HG02610 (cell line): ENCODE measurements at regions not wholly inside any gene's neighbourhood (a gene's known extent, or its start where the extent isn't known, plus 50 kb on each side); places are given as distances from the start of the nearest gene placed in this dataset.

ENCODE experiments used
- ATAC-seq: cut with Tn5 transposase; IDR thresholded peaks from one replicate; pipeline ENCODE4 v1.9.1; 2021; ENCODE audit warnings: mild to moderate bottlenecking, moderate library complexity; ENCODE audit not compliant: unreplicated experiment

GRCh38 chr2:191512874-191513273, 165.1 kb upstream of the NABP1 start:
- no peak for ATAC-seq

DNA sequence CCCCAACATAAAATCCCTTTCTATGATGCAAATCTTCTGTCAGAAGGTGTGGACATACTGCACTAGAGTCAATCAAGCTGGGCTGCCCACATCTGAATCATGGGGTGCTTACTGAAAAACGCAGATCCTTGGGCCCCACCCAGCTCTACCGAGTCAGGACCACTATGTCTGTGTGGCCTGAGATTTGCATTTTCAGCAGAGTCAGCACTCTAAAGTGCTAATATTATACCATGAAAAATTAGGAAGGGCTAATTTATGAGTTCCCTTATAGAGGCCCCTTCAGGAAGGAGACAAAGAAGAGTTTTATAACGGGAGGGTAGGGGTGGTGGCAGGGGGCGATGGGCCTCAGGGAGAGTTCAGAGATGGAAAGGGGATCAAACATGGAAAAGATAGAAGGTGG, 163.3 kb upstream of the NABP1 start:
- no peak for ATAC-seq

GRCh38 chr2:191515551-191515950, 162.4 kb upstream of the NABP1 start:
- ATAC-seq: no peak

GRCh38 chr2:191516260-191516659, 161.7 kb upstream of the NABP1 start:
- ATAC-seq: no peak

- no peak for ATAC-seq
Measured at GRCh38 chr2:191521608-191522208, 156.2 kb upstream of the NABP1 start.

DNA sequence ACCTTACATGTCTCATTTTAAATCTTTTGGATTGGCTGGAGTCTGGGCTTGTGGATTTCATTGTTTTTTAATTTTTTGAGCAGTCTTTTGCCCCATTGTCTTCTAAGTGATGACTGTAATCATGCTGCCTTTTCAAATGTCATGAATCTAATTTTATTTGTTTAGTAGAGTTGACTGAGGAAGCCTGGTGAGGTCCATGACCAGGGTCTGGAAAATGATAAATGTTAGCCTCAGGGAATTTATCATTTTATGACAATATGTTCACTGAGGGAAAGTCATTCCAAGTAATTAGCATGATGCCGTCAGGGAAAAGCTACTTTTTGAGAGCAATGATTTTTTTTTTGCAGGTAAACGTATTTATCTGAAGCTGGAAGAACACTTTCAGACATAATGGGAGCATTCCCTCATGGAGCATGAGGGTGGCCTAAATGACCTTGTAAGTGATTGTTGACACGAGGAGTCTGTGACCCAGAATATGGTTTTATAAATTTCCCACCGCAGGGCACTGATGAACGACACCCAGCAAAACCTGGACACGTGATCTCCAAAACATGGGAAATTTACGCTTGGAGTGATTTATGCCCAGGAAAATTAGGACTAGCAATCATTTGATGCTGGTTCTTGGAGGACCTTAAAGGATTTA, 155.3 kb upstream of the NABP1 start:
- no peak for ATAC-seq

DNA sequence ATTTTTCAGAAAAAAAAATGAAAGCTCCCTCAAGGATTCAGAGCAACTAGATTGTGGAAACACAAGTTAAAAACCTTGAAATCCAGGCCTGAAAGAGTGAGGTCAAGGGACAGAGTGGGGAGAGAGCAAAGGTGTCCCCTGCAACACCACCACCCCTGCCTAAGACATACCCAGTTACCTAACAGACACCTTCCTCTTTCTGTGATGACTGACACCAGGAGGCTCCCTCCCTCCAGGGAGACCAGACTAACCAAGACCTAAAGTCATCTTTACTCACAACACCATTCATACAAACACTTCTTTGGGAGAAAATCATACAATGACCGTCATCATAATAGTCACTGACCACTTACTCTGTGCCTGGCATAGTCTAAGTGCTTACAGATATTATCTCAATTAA, 151.8 kb upstream of the NABP1 start:
- ATAC-seq: no peak

GRCh38 chr2:191526536-191526935, 151.4 kb upstream of the NABP1 start:
- ATAC-seq: no peak

- no peak for ATAC-seq
Measured at GRCh38 chr2:191526953-191527556, 150.9 kb upstream of the NABP1 start.

- ATAC-seq: no peak
Measured at GRCh38 chr2:191530618-191531017, 147.3 kb upstream of the NABP1 start.

- no peak for ATAC-seq
Measured at GRCh38 chr2:191533693-191534180, 144.2 kb upstream of the NABP1 start.

DNA sequence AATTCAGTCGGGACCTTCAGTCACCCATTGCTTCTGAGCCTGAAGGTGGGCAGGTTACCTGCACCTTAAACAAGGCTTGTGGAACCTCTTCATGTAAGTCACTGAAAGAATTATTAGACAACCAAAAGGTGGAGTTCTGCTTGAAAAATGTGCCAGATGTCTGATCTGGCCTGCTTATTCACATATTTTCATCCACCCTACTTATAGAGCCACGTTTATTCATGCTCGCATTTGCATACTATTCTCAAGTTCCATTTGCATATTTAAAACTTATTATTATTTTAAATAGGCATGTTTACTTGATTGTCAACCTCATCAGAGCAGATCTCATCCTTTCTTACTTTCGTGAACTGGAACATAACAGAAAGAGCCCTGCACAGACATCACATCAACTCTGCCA, 140.0 kb upstream of the NABP1 start:
- no peak for ATAC-seq

- ATAC-seq: no peak
Measured at GRCh38 chr2:191538334-191538903, 139.5 kb upstream of the NABP1 start.

GRCh38 chr2:191539068-191539467, 138.9 kb upstream of the NABP1 start:
- ATAC-seq: no peak

DNA sequence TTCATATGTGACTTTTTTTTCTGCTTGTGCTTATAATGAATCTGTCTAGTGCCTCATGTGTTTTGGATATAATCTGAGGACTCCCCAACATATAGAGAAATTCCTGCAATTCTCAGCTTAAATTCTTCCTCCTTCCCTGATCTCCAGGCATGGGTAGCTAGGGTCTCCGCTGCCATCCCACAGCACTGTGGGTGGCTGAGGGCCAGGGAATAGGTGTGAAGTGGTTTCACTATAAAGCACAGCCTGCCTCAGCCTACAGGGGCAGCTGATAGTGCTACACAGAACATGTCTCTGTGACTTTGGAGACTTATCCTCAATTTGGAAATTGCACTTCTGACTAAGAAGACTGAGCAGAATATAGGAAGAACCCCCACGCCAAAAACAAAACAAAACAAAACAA, 137.3 kb upstream of the NABP1 start:
- ATAC-seq: no peak

DNA sequence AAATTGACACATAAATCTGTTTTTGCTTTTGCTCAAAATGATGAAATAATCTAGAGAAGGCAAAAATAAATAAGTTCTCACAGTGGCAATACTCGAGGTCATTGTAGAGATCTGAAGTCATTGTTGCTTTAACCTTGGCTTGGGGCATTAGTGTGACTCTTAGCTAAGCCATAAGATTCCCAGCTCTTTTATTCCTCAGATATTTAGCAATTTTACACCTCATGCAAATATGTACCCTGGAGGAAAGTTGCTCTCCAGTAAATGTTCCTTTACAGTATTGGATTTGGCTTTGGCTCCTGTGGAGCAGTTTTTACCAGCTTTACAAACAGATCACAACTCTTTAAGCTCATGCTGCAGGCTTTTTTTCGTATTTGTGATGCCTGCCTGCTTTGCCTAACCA, 134.2 kb upstream of the NABP1 start:
- ATAC-seq: no peak

- no peak for ATAC-seq
Measured at GRCh38 chr2:191544461-191545062, 133.4 kb upstream of the NABP1 start.

DNA sequence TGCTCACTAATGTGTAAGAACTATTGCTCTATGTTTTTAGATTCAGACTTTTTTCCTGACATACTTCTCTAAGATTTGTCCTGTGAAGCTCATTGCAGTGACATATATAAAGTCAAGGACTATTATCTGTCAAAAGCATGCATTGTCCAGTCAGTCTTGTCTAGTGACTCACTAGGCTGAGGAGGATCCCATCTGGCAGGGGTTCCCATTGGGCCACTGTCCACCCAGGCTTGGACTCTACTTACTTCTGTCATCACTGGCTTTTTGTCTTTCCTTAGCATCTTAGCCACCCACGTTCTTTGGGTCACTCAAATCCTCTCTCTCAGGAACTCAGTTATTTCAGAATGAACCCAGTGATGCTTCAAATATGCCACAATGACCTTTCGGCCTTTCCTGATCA, 132.6 kb upstream of the NABP1 start:
- ATAC-seq: no peak

DNA sequence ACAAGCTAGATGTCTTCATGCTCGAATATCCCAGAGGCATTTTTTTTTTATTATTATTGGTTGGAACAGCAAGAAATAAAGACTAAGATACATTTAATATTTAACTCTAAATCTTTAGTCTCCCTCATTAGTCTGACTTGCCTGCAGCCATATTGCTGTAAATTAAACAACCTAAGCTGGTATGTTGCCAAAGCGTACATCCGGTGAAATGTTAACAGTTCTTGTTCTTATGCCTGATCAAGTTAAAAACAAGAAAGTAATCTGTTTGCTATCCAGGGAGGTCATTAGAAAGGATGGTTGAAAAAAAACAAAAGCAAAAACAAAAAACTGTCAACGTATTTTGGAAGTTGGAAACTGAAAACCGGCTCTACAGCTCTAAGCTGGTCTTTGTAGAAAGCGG, 125.9 kb upstream of the NABP1 start:
- no peak for ATAC-seq

DNA sequence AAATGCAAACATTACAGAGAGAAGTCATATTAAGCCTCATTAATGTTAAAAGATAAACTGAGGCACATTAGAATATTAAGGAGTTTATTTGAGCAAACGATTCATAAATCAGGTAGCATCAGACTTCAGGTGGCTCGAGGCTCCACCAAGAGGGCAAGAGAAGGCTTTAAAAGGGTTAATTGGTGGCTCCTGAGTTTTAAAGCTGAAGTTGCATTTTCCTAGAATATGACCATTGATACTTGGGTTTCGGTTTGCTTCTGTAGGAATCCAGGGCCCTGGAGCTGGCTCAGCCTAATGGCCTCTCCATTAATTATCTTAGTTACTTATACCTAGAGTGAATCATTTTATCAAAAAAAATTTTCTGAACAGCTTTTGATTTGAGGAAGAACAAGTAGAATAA, 123.7 kb upstream of the NABP1 start:
- no peak for ATAC-seq

DNA sequence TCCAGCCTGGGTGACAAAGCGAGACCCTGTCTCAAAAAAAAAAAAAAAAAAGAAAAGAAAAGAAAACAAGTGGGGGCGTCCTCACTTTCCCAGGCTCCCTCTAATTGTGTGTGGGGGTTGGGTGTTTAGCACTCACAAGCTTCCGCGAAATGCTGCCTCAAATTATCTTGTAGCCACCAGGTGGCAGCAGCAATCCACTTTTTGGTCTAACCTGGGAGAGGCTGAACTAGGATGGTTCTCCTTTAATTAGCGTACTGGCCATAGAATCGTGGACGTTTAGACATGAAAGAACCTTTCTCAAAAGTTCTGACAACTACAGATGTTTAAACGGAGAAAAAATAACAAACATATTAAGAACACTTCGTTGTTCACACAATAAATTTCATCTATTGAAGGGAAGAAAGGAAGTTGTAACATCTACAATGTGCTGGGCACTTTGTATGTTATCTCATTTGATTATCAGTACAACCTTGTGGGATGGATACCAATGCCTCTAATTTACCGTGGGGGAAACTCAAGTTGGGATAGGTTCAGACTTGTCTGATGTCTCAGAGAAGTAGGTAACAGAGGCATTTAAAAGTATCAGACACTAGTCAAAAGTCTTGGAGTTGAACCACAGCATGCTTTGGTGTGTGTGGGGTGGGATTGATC, 122.7 kb upstream of the NABP1 start:
- peak; percentile 86 for ATAC-seq
